ENCODE measurements at regions not wholly inside any gene's neighbourhood (a gene's known extent, or its start where the extent isn't known, plus 50 kb on each side); places are given as distances from the start of the nearest gene placed in this dataset.
"Not testable (repeated sequence)": the region's sequence is repeated elsewhere in the genome, so short reads cannot be mapped to it uniquely, and the experiment has no call there.

- TF ChIP-seq CTCF (conservative IDR thresholded peaks at IDR 0.05; ENCODE audit: control insufficient read depth, insufficient read depth, low read depth, low read length): no peak
- no peak overlapping the region for H3K4me3 ChIP-seq (ENCODE audit: control insufficient read depth, low read depth, low read length)
- DNase-seq (ENCODE audit: low read depth): no peak
These were observed 592.9 kb downstream of the TRIML1 start for GRCh38 chr4:188732131-188732530.

GRCh38 chr4:188735082-188735481, 595.8 kb downstream of the TRIML1 start:
- H3K4me3 ChIP-seq (ENCODE audit: control insufficient read depth, low read depth, low read length): no peak overlapping the region
- DNase-seq (ENCODE audit: low read depth): no peak
- TF ChIP-seq CTCF (conservative IDR thresholded peaks at IDR 0.05; ENCODE audit: control insufficient read depth, insufficient read depth, low read depth, low read length): no peak

GRCh38 chr4:188737251-188738002, 598.2 kb downstream of the TRIML1 start:
- no peak for TF ChIP-seq CTCF (conservative IDR thresholded peaks at IDR 0.05; ENCODE audit: control insufficient read depth, insufficient read depth, low read depth, low read length)
- no peak overlapping the region for H3K4me3 ChIP-seq (ENCODE audit: control insufficient read depth, low read depth, low read length)
- DNase-seq (ENCODE audit: low read depth): no peak

GRCh38 chr4:188738290-188738689, 599.0 kb downstream of the TRIML1 start:
- peak overlapping the region; percentile 46 for H3K4me3 ChIP-seq (ENCODE audit: control insufficient read depth, low read depth, low read length)
- DNase-seq (ENCODE audit: low read depth): not testable (repeated sequence)

GRCh38 chr4:188740172-188740571, 600.9 kb downstream of the TRIML1 start:
- DNase-seq (ENCODE audit: low read depth); H3K4me3 ChIP-seq (ENCODE audit: control insufficient read depth, low read depth, low read length): not testable (repeated sequence)

GRCh38 chr4:188740791-188741190, 601.5 kb downstream of the TRIML1 start:
- DNase-seq (ENCODE audit: low read depth); H3K4me3 ChIP-seq (ENCODE audit: control insufficient read depth, low read depth, low read length): not testable (repeated sequence)

GRCh38 chr4:188754372-188755002, 615.2 kb downstream of the TRIML1 start:
- H3K4me3 ChIP-seq (ENCODE audit: control insufficient read depth, low read depth, low read length): no peak overlapping the region
- TF ChIP-seq CTCF (conservative IDR thresholded peaks at IDR 0.05; ENCODE audit: control insufficient read depth, insufficient read depth, low read depth, low read length): no peak
- no peak for DNase-seq (ENCODE audit: low read depth)

GRCh38 chr4:188767496-188767895, 628.3 kb downstream of the TRIML1 start:
- no peak overlapping the region for H3K4me3 ChIP-seq (ENCODE audit: control insufficient read depth, low read depth, low read length)
- peak; percentile 67 for DNase-seq (ENCODE audit: low read depth)
- no peak for TF ChIP-seq CTCF (conservative IDR thresholded peaks at IDR 0.05; ENCODE audit: control insufficient read depth, insufficient read depth, low read depth, low read length)
